Left colon (tissue), 2 donors: ENCODE measurements at regions not wholly inside any gene's neighbourhood (a gene's known extent, or its start where the extent isn't known, plus 50 kb on each side); places are given as distances from the start of the nearest gene placed in this dataset.
"Not testable (repeated sequence)": the region's sequence is repeated elsewhere in the genome, so short reads cannot be mapped to it uniquely, and the experiment has no call there.

Experiments used
- ATAC-seq: fragments of 200-7000 bp; cut with Tn5 transposase; one replicate; pipeline ENCODE4 v1.9.1; 2020; ENCODE audit warnings: mild to moderate bottlenecking, moderate library complexity
- DNase-seq, 2 donors: peaks; one replicate each; pipeline ENCODE4 v3.0.0-alpha.2; 2020
- intact Hi-C, 2 donors: fragments of 100-400 bp; cut with DNase I in 1 of 2; cut with micrococcal nuclease in 1 of 2; formaldehyde crosslinking; loops; one replicate each; pipeline versions ENCODE4 v1.11.2 to v1.14.0; 2022; cut with DNase I, micrococcal nuclease
- donor health status: DM: no; HTN: no; CAD: no.
- donor health status: DM: yes; HTN: yes; CAD: no.

GRCh38 chr5:163569284-163569683 lies 63.9 kb downstream of the MAT2B start:
- no peak for DNase-seq
- ATAC-seq, result peak; percentile 52
- intact Hi-C loops, result loop anchor here (5.0 to 10.0 kb wide), 3 partner anchors 446 to 936 kb away; no protein-coding TSS in a partner anchor

- ATAC-seq (no peak), DNase-seq (no peak)
- intact Hi-C loops, result no loop called here
These were observed 66.3 kb downstream of the MAT2B start for GRCh38 chr5:163571744-163572143.

- DNase-seq, result no peak
- no peak for ATAC-seq
- intact Hi-C loops, result no loop called here
These were observed 69.3 kb downstream of the MAT2B start for GRCh38 chr5:163574472-163575440.

- DNase-seq (no peak), ATAC-seq (no peak)
- intact Hi-C loops, result no loop called here
These were observed 73.2 kb downstream of the MAT2B start for GRCh38 chr5:163578652-163579051.

- DNase-seq (no peak), ATAC-seq (no peak)
- intact Hi-C loops, result no loop called here
These were observed 74.3 kb downstream of the MAT2B start for GRCh38 chr5:163579729-163580128.

GRCh38 chr5:163580516-163580915 lies 75.1 kb downstream of the MAT2B start:
- DNase-seq (peak in 1 of 2 donors; percentile 41), ATAC-seq (peak; percentile 99)
- intact Hi-C loops, result no loop called here

- ATAC-seq, DNase-seq, intact Hi-C loops: not testable (repeated sequence)
These were observed 78.2 kb downstream of the MAT2B start for GRCh38 chr5:163583491-163584153.

GRCh38 chr5:163585206-163585605 lies 79.8 kb downstream of the MAT2B start:
- DNase-seq (no peak), ATAC-seq (no peak)
- intact Hi-C loops, result no loop called here

- ATAC-seq (no peak), DNase-seq (no peak)
- intact Hi-C loops, result no loop called here
These were observed 81.1 kb downstream of the MAT2B start for GRCh38 chr5:163586531-163586956.

- DNase-seq (no peak), ATAC-seq (no peak)
- intact Hi-C loops, result no loop called here
These were observed 89.5 kb downstream of the MAT2B start for GRCh38 chr5:163594951-163595350.

- ATAC-seq (no peak), DNase-seq (no peak)
- intact Hi-C loops, result no loop called here
These were observed 90.7 kb downstream of the MAT2B start for GRCh38 chr5:163595932-163596607.

- DNase-seq, result no peak
These were observed 91.3 kb downstream of the MAT2B start for GRCh38 chr5:163596608-163597315.

GRCh38 chr5:163604013-163604412 lies 98.6 kb downstream of the MAT2B start:
- ATAC-seq (no peak), DNase-seq (no peak)
- intact Hi-C loops, result no loop called here

More at GRCh38 chr5:163596608-163597315, 91.3 kb downstream of the MAT2B start:
- intact Hi-C loops, result no loop called here
- ATAC-seq, result no peak

GRCh38 chr5:163607256-163607655 lies 101.8 kb downstream of the MAT2B start:
- intact Hi-C loops, result no loop called here
- no peak for ATAC-seq

GRCh38 chr5:163608621-163609020 lies 103.2 kb downstream of the MAT2B start:
- DNase-seq (no peak), ATAC-seq (no peak)
- intact Hi-C loops, result no loop called here

More at GRCh38 chr5:163607256-163607655, 101.8 kb downstream of the MAT2B start:
- no peak for DNase-seq

- DNase-seq, result no peak
- no peak for ATAC-seq
- intact Hi-C loops, result no loop called here
These were observed 104.5 kb downstream of the MAT2B start for GRCh38 chr5:163609910-163610309.

- intact Hi-C loops, result no loop called here
- ATAC-seq, result no peak
- no peak for DNase-seq
These were observed 107.1 kb downstream of the MAT2B start for GRCh38 chr5:163612358-163613149.

GRCh38 chr5:163613150-163613442 lies 107.7 kb downstream of the MAT2B start:
- intact Hi-C loops, result no loop called here
- no peak for ATAC-seq
- no peak for DNase-seq
